Fibroblast of skin of left biceps (primary cell): ENCODE measurements at regions not wholly inside any gene's neighbourhood (a gene's known extent, or its start where the extent isn't known, plus 50 kb on each side); places are given as distances from the start of the nearest gene placed in this dataset.
"Not testable (repeated sequence)": the region's sequence is repeated elsewhere in the genome, so short reads cannot be mapped to it uniquely, and the experiment has no call there.

Experiments
- DNase-seq, 2 experiments: peaks; one replicate each; pipeline ENCODE4 v3.0.0-alpha.2; 2013; ENCODE audit warnings: low read depth in 2 of 2

DNA sequence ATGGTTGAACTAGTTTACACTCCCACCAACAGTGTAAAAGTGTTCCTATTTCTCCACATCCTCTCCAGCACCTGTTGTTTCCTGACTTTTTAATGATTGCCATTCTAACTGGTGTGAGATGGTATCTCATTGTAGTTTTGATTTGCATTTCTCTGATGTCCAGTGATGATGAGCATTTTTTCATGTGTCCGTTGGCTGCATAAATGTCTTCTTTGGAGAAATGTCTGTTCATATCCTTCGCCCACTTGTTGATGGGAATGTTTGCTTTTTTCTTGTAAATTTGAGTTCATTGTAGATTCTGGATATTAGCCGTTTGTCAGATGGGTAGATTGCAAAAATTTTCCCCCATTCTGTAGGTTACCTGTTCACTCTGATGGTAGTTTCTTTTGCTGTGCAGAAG is 155.0 kb upstream of the CNKSR2 start:
- not testable (repeated sequence) for DNase-seq

DNA sequence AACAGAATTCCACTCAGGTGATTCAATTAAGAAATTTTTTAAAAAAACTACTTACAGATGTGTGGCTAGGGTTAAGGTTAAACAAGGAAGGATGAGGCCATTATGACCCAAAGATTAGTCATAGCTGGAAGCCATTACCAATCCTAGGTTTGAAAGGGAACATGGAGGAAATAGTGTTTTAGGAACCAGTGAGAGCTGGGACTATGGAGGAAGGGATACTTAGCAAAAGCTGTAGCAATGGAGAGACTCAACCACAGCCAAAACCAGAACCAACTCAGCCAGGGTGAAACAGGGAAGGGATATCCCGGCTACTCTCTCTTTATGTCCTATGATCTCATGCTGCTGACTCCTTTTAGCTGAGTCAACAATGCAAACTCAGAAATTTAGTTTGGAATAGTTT is 148.6 kb upstream of the CNKSR2 start:
- no peak for DNase-seq

DNA sequence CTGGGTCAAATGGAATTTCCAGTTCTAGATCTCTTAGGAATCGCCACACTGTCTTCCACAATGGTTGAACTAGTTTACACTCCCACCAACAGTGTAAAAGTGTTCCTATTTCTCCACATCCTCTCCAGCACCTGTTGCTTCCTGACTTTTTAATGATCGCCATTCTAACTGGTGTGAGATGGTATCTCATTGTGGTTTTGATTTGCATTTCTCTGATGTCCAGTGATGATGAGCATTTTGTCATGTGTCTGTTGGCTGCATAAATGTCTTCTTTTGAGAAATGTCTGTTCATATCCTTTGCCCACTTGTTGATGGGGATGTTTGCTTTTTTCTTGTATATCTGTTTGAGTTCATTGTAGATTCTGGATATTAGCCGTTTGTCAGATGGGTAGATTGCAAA is 145.2 kb upstream of the CNKSR2 start:
- not testable (repeated sequence) for DNase-seq

DNA sequence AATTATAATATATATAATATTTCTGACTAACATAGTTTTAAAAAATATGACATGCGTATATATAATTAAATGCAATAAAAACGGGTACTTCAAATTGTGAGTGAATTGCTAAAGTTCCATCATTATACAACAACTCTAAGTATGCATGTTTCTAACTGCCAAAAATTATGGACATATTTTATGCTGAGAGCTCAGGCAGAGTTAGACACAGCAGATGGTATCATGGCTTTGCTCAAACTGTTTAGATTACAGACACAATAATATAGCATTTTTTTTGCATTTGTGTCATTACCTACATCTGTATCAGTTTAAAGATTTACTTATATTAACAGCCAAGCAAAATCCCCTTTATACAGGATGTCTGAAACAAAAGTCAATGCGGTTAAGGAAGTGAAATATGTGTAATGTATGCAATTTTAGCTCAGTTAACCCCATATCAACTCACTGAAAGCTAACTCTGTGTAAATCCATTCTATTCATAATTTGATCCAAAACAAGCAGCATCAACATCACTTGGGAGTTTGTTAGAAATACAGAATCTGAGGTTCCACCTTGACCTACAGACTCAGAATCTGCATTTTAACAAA is 119.1 kb upstream of the CNKSR2 start:
- DNase-seq = no peak

DNA sequence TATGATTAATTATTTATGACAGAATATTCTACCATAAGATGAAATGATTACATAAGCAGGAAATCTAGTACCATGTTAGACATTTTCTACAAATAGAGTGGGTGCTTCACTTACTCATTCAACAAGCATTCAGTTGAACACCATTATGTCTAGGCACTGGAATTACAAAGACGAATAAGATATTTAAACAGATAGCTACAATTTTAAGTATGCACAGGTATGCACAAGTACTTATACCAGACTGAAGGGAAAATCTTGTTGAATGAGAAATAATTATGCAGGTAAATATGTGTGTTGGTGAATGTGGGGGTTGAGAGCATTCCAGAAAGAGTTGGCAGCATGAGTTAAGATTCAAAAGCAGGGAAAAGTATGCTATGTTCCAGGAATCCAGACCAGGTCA is 107.3 kb upstream of the CNKSR2 start:
- DNase-seq = no peak

DNA sequence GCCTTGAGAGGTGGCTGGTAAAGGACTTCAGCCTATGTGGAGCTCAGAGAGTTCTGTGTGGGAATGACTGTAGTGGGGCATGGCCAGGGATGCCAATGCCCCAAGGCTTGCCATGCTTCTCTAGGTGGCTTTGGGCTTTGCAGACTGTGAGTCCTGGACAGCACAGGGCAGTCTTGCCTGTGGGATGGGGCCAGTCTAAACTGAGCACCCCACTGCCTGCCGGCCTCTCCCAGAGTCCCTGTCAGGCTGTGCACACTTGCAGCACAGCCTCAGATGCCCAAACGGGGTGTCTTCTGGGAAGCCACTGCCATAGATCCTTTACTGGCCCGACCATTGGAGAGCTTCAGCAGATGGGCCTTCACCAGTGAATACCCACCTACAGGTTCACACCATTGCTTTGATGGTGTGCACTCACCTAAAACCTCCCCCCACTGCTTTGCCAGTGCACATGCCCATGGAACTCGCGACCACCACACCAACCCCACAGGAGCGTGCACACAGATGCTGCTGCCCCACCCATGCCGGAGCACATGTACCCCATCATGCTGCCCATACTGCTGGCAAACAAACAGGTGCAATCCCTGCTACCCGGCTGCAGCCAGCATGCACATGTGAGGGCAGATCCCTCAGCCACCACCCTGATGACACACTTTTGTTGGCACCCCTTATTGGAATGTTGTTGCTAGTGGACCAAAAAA is 97.3 kb upstream of the CNKSR2 start:
- DNase-seq = no peak

DNA sequence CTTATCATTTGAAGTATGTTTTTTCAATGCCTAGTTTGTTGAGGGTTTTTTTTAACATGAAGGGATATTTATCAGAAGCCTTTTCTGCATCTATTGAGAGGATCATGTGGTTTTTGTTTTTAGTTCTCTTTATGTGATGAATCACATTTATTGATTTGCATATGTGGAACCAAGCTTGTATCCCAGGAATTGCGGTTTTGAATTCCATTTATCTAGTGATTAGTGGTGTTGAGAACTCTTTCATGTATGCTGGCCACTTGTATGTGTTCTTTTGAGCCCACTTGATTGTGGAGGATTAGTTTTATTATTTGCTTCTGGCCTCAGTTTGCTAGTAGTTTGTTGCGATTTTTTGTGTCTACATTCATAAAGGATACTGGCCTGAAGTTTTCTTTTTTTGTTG is 85.0 kb upstream of the CNKSR2 start:
- DNase-seq = no peak

DNA sequence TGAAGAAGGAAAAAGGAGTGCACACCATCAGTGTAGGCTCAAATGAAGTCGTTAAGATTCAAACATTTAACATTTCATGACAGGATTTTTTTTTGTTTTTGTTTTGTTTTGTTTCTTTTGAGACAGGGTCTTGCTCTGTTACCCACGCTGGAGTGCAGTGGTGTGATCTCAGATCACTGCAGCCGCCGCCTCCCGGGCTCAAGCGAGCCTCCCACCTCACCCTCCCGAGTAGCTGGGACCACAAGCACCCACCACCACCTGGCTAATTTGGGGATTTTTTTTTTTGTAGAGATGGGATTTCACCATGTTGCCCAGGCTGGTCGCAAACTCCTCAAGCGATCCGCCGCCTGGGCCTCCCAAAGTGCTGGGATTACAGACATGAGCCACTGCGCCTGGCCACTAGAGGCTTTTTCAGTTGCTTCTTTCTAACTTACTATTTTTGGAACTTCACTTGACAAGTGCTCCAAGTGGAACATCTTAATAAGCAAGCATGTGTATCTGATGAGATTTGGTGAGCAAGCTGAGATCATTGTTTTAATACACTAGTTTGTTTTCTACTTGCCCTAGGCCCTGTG is 78.9 kb upstream of the CNKSR2 start:
- no peak for DNase-seq

DNA sequence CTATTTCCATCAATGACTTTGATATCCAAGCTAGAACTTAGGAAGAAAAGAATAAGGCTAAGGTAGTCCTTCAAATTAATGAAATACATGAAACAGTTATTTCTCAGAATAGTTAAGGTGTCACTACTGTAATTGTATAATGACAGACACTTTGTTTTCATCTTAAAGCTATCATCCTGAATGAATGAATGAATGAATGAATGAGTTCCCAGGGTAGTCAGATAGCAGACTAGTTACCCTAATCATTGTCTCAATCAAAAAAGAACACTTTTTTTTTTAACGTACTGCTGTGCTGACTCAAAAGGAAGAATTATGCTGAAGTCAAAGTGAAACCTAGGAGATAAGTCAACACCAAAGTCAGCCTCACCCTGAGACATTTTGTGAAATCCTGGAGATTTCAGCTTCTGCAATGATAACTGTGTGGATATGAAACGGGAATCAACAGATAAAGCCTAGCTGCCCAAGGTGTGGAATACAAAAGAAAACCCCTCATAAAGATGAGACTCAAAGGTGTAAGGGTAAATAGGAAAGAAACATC is 68.3 kb upstream of the CNKSR2 start:
- no peak for DNase-seq

DNA sequence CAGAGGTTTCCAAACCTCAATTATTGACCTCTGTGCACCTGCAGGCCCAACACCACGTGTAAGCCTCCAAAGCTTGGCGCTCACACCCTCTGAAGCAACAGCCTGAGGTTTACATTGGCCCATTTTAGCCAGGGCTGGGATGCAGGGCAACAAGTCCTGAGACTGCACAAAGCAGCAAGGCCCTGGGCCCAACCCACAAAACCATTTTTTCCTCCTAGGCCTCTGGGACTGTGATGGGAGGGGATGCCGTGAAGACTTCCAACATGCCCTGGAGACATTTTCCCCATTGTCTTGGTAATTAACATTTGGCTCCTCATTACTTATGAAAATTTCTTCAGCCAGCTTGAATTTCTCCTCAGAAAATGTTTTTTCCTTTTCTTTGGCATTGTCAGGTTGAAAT is 54.9 kb upstream of the CNKSR2 start:
- DNase-seq = no peak
